Upper lobe of left lung (tissue), 4 donors: ENCODE measurements at regions not wholly inside any gene's neighbourhood (a gene's known extent, or its start where the extent isn't known, plus 50 kb on each side); places are given as distances from the start of the nearest gene placed in this dataset.

Experiments used
- CTCF ChIP-seq, 6 experiments: fragments of 450-650 bp in 4 of 6; fragments of 200-600 bp in 2 of 6; sonication (generic) in 2 of 6; IDR thresholded peaks; one replicate each; pipeline ENCODE4 v1.5.1; 2016 to 2019; ENCODE audit warnings: antibody characterized with exemption in 6 of 6
- EP300 ChIP-seq, 4 donors: sonication (generic); formaldehyde crosslinking; IDR thresholded peaks; one replicate each; pipeline ENCODE4 v1.5.1; 2017; ENCODE audit warnings: antibody characterized with exemption in 4 of 4, control low read depth in 2 of 4
- POLR2A ChIP-seq, 4 donors: fragments of 450-650 bp; IDR thresholded peaks; one replicate each; pipeline ENCODE4 v1.5.1; 2016 to 2017; ENCODE audit warnings: antibody characterized with exemption in 4 of 4, mild to moderate bottlenecking in 2 of 4
- POLR2AphosphoS5 ChIP-seq, 2 donors: sonication (generic); formaldehyde crosslinking; IDR thresholded peaks; one replicate each; pipeline ENCODE4 v1.5.1; 2017; ENCODE audit warnings: antibody characterized with exemption in 2 of 2

- TF ChIP-seq CTCF (IDR thresholded peaks at IDR 0.05) (no peak), EP300 (IDR thresholded peaks at IDR 0.05) (no peak), POLR2A (IDR thresholded peaks at IDR 0.05) (no peak), POLR2AphosphoS5 (IDR thresholded peaks at IDR 0.05) (no peak)
Measured at GRCh38 chr15:91649016-91649415, 204.5 kb upstream of the SLCO3A1 start.
